ENCODE measurements at regions not wholly inside any gene's neighbourhood (a gene's known extent, or its start where the extent isn't known, plus 50 kb on each side); places are given as distances from the start of the nearest gene placed in this dataset.

DNA sequence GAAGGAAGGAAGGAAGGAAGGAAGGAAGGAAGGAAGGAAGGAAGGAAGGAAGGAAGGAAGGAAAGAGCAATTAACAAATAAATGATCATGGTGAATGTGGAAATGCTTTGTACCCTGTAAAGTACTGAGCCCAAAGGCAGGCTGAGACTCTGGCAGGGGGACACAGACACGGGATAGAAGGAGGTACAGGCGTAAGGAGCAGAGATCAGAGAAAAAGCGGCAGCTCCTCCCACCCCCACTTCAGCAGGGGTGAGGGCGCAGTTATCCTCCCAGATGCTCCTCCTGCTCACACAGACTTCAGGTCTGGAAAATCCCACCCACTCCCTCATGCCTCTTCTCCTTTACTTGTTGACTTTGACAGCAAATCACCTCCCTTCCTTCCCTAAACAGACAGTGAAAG, 464.5 kb downstream of the MATN1 start:
- no peak for DNase-seq (ENCODE audit: low read depth)

DNA sequence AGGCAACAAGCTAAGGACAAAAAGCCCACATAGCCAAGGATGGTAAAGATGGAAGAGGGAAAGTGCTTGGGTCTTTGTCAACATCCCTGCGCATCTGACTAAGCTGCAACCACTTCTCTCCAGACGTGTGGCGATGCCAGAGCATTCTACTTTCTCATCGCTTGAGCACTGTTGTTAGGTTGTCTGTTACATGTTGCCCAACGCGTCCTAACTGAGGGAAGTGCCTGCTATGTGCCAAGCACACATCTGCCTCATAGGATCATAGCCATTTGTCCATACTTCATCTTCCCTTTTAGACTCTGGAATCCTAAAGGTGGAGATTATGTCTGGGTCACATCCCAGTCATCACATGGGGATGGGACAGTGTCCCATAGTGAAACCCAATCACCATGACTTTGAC, 464.9 kb downstream of the MATN1 start:
- no peak for DNase-seq (ENCODE audit: low read depth)

DNA sequence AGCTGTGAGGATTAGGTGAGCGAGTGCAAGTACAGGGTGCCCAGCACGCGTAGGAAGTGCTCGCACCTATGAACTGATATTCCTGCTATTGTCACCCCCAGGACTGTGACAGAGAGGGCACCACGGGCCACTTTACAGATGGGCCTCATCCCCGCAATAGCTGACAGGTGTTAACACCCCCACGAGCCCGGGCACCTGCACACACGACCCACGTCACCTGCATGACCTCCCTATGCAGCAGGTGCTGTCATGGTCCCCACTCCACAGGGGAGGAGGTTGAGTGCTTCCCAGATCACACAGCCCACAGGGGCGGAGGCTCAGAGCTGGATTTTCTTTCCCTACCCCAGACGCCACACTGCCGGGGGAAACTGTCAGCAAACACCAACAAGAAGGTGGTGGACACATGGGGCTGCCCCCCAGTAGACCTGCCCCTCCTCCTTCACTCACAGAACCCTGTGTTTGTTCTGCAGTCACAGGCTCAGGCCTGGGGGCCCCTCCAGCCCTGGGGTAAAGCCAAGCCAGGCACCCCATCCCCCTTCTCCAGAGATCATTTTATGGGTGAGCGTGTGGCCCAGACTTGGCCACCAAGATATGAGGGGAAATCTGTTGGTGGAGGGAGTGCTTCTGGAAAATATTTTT, 465.5 kb downstream of the MATN1 start:
- no peak for DNase-seq (ENCODE audit: low read depth)

DNA sequence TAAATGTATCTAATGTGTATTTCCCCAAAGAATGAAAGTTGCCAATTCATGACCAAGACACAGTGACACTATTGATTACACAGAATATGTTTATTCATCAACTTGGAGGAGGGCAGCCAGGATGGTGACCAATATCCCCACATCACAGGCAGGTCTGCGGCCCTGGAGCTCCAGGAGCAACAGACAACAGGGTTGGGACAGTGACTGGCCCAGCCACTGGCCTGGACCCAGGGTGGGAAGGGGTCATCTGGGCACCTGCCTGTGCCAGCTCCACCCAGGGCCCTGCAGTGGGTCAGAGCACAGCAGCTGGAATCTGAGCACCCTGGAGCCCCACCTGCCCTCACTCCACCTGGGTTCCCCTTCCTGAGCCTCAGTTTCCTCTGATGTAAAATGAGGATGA, 466.1 kb downstream of the MATN1 start:
- no peak for DNase-seq (ENCODE audit: low read depth)

DNA sequence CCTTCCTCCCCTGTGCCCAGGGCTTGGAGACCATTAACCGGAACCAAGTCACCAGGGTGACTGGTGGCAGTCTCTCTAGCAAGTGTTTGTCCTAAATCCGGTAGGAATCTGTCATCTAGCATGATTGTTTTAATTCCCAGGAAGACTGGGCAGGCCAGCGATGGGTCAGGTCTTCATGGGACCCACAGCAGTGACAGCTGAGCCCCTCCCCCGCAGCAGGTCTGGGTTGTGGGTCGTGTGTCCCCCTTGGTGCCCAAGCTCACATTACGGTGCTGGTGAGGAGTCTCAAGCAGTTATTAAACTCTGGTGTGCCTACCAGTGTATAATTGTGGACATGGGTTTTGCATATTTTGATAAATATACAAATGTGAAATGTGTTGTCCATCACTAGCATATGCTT, 466.5 kb downstream of the MATN1 start:
- DNase-seq (ENCODE audit: low read depth) = no peak

DNA sequence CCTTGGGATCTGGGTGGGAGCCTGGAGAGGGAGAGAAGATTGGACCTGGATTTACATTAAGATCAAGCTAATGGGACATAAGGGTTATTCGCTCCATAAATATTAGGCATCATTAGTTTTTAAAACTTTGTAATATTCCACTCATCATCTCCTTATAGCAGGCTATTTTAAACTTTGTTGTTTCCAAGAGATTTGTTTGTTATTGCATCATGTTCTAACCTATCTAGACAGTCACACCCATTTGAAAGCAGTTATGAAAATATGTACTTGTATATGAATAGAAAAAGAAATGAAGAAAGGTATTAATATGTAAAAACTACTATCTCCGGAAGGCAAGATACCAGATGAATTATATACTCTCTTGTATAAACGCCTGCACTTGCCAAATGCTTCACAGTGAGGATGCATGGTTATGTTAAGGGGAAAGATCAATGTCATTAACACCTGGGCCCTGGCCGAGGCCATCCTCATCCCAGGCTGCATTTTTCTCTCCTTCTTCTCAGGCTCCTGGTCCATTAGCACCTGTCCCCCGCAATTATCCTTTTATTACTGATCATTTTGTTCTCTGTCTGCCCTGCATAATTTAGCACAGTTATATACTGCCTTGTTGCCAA, 468.2 kb downstream of the MATN1 start:
- no peak for DNase-seq (ENCODE audit: low read depth)

DNA sequence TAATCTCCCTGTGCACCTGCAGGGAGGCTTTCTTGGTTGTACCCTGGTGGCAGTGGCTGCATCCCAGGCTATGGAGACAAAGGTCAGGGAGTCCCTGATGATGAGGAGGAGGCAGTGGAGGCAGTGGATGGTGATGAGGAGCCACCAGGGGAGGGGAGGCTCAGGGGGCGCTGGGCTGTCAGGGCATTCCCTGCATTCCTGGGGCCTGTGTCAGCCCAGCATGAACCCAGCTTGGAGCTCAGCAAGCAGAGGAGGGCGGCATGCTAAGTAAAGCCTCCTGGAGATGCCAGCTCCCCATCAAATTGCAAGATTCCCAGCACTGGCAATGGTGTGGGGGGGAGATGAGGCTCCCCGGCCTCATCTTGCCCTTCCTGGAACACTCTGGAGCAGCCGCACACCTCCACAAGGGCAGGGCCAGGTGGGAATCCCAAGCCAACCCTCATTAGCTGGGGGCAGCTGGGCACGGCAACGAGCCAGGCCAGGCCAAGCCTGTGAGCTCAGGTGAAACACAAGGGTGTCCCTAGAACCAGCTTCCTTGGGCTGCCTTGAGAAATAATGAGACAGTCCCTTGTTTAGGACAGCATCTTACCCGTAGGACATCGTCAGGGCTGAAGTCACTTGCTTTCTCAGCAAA, 469.5 kb downstream of the MATN1 start:
- no peak for DNase-seq (ENCODE audit: low read depth)

DNA sequence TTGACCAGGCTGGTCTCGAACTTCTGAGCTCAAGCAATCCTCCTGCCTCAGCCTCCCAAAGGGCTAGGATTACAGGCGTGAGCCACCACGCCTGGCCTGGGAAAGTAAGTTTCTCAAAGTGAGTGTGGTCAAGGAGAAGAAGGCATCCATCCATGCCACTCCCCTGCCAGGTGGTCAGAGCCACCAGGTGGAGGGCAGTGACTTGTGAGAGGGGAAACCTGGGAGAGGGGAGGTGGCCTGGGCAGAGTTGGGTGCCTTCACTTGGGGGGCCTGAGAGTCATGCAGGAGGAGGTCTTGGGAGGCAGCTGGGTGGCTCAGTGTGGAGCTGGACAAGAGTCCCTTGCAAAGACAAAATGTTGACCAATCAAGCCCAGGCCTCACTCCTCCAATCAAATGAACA, 470.0 kb downstream of the MATN1 start:
- DNase-seq (ENCODE audit: low read depth) = no peak

DNA sequence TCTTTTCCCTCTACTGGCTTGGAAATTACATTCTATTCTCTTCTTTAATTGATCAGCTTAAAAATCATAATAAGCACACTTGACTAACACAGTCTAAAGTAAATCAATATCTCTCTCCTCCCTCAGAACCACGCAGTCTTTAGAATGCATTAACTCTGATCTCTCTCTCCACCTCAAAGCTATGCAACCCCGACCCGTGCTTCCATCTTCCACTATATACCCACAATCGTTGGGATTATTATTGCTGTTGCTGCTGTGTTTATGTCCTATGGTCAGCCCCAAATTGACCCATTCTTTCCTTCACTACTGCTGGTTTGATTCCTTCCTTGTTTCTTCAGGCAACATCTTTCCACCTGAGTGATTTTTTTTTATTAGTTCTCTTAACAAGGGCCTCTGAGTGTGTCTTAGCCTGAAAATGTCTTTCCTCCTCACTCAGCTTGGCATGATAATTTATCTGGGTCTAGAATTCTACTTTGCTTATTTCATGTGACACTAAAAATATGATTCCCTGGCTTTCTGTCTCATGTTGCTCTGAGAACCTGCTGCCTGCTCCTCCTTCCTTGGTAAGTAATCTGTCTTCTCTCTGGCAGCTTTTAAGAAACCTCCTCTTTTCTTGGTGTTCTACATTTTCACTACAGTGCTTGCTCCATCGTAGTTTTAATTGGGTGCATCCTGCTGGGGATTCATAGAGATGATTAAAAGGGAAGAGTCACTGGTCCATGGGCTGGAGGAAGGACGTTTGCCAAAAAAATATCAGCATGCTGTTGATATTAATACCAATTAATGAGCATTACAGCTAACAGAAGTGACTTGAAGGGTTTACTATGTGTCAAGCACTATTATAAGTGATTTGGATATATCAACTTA, 472.2 kb downstream of the MATN1 start:
- DNase-seq (ENCODE audit: low read depth) = no peak

DNA sequence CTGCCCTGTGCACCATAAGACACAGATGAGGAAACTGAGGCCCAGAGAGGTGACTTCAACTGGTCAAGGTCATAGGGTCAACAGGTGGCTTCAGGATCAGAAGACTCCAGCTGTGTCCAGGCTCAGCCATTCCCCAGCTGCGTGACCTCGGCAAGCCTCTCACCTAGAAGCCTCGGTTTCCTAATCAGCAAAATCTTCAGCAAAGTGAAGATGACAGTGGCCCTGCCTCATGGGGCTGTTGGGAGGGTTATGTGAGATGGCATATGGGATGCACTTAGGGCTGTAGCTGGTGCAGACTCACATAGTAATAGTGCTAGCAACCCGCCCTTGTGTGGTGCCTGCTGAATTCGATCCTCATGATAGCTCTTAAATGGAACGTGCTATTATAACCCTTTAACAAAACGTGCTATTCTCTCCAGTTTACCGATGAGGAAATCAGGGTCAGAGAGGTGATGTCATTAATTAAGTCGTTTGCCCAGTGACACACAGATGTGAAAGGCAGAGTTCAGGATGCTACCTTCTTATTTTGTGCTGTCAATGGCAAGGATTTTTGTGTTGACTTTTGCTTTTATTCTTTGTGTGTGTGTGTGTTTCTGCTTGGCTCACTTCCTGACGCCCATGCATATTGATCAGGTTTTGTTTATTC, 472.9 kb downstream of the MATN1 start:
- DNase-seq (ENCODE audit: low read depth) = no peak

DNA sequence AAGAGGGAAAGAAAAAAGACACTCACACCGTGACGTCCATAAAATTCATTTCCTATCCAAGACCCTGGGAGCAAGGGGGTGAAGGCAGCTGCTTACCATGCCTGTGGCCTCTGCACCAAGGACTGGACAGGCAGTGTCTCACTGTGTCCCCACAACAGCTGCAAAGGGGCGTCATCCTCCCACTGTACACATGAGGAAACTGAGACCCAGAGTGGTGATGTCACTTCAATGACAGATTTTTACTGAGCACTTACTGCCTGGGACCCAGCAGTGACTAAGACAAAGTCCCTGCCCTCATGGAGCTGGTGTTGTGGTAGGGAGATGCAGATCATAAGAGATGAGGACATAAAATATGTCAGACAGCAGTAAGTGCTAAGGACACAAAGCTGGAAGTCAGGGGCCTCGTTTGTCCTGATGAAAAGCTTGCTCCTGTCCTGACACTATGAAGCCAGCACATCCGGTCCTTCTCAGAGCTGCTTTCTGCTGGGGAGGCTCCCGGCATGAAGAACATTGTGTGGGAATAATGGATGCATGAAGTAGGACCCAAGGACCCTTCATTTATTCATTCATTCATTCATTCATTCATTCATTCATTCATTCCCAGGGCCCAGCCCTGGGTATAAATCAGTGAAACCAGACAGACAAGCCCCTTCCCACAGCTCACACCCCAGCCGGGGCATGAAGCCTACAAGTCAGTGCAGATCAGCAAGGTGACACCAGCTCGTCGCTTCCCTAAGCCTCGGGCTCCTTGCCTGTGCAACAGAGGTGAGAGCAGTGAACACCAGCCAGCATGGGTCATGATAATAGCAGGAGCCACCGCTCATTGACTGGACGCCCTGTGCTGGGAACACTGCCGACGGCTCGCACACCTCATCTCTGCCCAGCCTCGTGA, 473.7 kb downstream of the MATN1 start:
- DNase-seq (ENCODE audit: low read depth) = no peak

DNA sequence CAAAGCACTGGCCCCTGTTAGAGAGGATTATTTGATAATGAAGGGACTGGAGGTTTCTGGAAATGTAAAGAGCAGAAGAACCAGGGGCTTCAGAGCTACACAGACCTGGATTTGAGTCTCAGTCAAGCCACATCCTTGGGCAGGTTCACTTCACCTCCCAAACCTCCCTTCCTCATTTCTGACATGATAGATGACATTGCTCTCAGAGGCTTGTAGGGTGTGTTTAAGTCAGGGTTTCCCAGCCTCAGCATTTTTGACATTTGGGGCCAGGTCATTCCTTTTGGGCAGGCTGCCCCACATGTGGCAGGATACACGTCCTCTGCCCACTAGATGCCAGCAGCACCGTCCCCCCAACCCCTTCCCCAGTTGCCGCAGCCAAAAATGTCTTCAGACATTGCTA, 474.6 kb downstream of the MATN1 start:
- no peak for DNase-seq (ENCODE audit: low read depth)

DNA sequence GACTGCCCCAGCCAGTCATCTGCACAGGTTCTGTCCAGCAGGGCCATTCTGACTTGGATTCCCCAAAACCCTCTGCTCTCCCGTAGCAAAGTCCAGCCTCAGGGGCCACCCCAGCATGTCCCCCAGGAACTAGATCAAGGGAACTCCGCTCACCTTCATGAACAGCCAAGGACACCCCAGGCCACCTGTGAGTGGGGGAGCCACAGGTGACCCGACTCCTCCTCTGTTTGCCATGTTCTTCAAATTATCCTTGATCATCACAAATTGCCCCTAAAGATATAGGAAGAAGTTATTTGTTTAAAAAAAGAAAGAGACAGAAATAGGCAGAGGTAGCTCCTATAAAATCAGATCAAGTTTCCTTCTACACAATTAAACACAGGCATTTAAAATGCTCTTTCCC, 475.0 kb downstream of the MATN1 start:
- DNase-seq (ENCODE audit: low read depth) = no peak

DNA sequence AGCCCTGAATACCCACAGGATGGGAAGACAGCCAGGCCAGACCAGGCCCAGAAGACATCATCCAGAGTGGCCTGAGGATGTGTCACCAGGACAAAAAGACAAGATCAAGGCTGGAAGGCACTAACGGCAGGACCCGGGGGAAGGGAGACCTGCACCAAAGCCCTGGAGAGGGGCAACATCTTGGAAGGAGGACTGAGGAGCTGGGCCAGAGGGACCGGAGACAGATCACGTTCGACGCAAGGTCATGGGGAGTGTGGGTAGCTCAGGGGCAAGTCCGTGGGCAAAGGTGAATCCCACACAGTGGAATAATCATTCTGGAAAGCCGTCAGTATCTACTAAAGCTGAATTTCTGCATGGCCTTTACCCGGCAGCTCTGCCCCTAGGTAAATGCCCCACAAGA, 478.6 kb downstream of the MATN1 start:
- DNase-seq (ENCODE audit: low read depth) = no peak

DNA sequence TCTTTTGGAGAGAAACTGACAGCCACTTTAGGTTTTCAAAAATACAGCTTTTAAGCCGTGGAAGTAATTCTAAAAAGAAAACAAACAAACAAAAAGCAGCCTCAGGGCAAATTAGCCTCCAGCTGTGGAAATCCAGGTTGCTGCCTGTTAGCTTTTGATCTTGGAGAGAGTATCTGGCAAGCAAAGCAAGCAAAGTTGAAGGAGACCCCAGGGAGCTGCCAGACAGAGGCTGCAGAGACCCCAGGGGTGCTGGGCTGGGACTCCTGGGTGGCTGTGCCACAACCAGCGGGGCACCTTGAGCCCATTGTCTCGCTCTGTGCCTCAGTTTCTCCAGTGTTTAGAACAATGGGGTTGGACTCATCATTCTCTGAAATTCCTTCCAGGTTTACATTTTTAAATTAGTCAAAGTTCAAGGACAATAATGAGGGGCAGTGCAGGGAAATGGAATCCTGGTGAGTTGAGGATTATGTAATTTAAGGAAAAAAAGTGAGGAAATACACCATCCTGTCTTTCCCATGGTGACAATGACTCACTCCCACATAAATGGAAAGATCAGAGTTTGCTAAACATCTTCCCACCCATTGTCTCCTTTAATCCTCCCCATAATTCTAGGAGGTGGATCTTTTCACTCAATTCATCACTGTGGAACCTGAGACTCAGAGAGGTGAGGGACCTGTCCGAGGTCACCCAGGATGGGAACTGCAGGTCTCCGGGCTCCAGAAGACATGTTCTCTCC, 480.5 kb downstream of the MATN1 start:
- DNase-seq (ENCODE audit: low read depth) = no peak

DNA sequence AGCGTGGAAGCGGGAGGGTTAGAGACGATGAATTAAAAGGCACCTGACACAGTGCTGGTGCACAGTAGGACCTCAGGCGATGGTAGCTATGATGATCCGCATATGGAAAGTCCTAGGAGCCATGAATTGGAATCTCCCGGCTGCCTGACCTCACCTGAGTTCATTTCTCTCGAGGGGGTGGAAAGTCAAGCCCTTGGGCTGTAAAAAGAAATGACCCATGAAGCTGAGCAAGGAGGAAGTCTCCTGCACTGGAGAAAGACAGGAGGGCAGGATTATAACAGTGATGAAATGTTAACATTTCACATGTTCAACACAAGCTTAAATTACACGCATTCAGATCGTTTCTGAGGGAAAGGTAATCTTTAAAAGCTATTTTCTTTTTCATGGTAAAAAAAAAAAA, 481.2 kb downstream of the MATN1 start:
- no peak for DNase-seq (ENCODE audit: low read depth)

DNA sequence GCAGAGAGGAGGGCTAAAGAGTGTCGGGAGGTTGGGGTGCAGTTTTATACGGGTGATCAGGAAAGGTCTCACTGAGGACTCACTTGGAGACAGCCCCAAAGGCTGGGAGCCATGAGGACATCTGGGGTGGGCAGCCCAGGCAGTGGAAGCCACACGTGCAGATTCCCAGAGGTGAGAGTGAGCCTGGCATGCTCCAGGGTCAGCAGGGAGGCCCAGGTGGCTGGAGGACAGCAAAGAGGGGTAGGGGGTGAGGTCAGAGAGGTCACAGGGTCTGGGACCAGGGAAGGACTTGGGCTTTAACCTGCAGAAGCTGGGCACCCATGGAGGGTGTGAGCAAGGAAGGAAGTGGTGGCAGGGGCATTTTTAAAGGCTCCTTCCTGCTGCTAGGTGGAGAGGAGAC, 481.7 kb downstream of the MATN1 start:
- DNase-seq (ENCODE audit: low read depth) = no peak

DNA sequence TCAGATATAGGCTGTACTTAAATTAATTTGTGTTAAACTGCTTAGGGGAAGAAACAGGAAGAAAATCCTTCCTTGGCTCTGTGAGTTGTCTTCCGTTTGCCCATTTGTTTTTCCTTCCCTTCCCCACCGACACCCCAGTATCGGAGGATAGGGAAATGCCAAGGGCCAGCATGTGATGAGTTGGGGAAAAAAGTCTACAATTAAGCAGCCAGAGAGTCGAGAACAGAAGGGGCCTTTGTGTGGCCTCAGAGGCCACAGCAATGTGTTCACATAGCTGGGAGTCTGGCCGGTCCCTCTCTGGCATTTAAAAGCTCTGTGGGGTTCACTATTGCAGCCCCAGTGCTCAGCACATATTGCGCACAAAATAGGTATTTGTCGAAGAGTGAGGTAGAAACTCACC, 489.3 kb downstream of the MATN1 start:
- no peak for DNase-seq (ENCODE audit: low read depth)

DNA sequence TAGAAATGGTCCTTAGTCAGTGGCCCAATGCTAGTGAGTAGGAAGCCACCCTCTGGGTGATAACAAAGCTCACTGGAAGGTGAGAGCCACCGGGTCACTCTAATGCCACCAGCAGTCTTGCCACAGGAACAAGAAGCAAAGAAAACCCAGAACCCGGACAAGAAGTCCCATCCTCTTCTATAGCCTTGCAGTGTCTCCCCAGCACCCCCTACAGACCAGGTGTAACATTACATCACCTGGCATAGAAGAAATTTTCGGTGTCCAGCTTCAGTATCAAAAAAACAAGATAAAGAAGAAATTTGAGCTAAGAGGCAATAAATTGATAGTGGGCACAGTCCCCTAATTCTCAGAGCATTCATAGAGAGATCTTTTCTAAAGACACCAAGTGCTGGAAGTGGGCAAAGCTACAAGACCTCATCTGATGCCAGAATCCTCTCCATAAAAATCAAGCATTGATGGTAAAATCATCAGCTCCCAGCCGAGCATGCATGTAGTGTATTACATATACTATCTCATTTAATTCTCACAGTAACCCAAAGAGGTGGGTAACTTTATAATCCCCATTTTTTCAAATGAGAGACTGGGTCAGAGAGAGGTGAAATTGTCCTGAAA, 491.0 kb downstream of the MATN1 start:
- no peak for DNase-seq (ENCODE audit: low read depth)
